ENCODE measurements at regions not wholly inside any gene's neighbourhood (a gene's known extent, or its start where the extent isn't known, plus 50 kb on each side); places are given as distances from the start of the nearest gene placed in this dataset.

DNA sequence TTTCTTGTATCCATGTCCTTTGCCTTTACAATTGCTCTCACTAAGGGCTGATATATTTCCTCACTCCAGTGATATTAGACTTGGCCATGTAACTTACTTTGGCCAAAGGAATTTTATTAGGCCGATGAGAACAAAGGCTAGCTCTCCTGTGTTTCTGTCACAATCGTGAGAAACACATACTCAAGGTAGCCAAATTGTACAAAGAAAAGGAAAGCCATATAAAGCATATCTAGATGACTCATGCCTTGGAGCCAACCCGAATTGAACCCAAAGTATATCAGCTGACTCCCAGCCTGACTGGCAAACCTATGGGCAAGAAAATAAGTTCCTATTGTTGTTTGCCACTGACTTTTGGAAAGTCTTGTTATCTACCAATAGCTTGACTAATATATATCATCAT, 371.7 kb upstream of the LRRC7 start:
- Histone ChIP-seq H3K9me3 (no peaks in the 10 kb centered on the region), H3K36me3 (no peaks in the 10 kb centered on the region), H3K4me1 (no peaks in the 10 kb centered on the region), H3K4me3 (no peak overlapping the region), H3K27ac (no peak overlapping the region), H3K27me3 (no peaks in the 10 kb centered on the region)
- DNase-seq: no peak
- intact Hi-C loops (cut with DNase I; ENCODE audit: low total_unique reads): no loop called here
- ATAC-seq: no peak
- TF ChIP-seq, protein P1, sequence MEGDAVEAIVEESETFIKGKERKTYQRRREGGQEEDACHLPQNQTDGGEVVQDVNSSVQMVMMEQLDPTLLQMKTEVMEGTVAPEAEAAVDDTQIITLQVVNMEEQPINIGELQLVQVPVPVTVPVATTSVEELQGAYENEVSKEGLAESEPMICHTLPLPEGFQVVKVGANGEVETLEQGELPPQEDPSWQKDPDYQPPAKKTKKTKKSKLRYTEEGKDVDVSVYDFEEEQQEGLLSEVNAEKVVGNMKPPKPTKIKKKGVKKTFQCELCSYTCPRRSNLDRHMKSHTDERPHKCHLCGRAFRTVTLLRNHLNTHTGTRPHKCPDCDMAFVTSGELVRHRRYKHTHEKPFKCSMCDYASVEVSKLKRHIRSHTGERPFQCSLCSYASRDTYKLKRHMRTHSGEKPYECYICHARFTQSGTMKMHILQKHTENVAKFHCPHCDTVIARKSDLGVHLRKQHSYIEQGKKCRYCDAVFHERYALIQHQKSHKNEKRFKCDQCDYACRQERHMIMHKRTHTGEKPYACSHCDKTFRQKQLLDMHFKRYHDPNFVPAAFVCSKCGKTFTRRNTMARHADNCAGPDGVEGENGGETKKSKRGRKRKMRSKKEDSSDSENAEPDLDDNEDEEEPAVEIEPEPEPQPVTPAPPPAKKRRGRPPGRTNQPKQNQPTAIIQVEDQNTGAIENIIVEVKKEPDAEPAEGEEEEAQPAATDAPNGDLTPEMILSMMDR (IDR thresholded peaks at IDR 0.05 in 4 of 5, conservative IDR thresholded peaks at IDR 0.05 in 1 of 5): no peak
- no peak for TF ChIP-seq POLR2A (IDR thresholded peaks at IDR 0.05)
- in situ Hi-C loops (cut with MboI; ENCODE audit: low sequenced_read_pairs in 4 of 4): no loop called here

- H3K27ac ChIP-seq: no peak overlapping the region
- DNase-seq: no peak
- H3K36me3 ChIP-seq: no peaks in the 10 kb centered on the region
- intact Hi-C loops (cut with DNase I; ENCODE audit: low total_unique reads) (no loop called here), in situ Hi-C loops (cut with MboI; ENCODE audit: low sequenced_read_pairs in 4 of 4) (no loop called here)
- no peak for ATAC-seq
- H3K4me1 ChIP-seq: no peaks in the 10 kb centered on the region
- TF ChIP-seq, protein P1 (IDR thresholded peaks at IDR 0.05 in 4 of 5, conservative IDR thresholded peaks at IDR 0.05 in 1 of 5): no peak
- TF ChIP-seq POLR2A (IDR thresholded peaks at IDR 0.05): no peak
- no peaks in the 10 kb centered on the region for H3K9me3 ChIP-seq
- no peak overlapping the region for H3K4me3 ChIP-seq
- H3K27me3 ChIP-seq: no peaks in the 10 kb centered on the region
These were observed 369.9 kb upstream of the LRRC7 start for GRCh38 chr1:69197816-69198215.

GRCh38 chr1:69201716-69202115, 366.0 kb upstream of the LRRC7 start:
- TF ChIP-seq, protein P1 (IDR thresholded peaks at IDR 0.05 in 4 of 5, conservative IDR thresholded peaks at IDR 0.05 in 1 of 5): no peak
- no peak for TF ChIP-seq POLR2A (IDR thresholded peaks at IDR 0.05)
- Histone ChIP-seq H3K4me3 (no peak overlapping the region), H3K9me3 (peaks cover 0 to 7% (median 0%) of the 10 kb centered on the region in 3 donors), H3K27me3 (no peaks in the 10 kb centered on the region), H3K27ac (no peak overlapping the region), H3K36me3 (no peaks in the 10 kb centered on the region), H3K4me1 (no peaks in the 10 kb centered on the region)
- no peak for ATAC-seq
- DNase-seq: no peak
- intact Hi-C loops (cut with DNase I; ENCODE audit: low total_unique reads): no loop called here
- in situ Hi-C loops (cut with MboI; ENCODE audit: low sequenced_read_pairs in 4 of 4): no loop called here

DNA sequence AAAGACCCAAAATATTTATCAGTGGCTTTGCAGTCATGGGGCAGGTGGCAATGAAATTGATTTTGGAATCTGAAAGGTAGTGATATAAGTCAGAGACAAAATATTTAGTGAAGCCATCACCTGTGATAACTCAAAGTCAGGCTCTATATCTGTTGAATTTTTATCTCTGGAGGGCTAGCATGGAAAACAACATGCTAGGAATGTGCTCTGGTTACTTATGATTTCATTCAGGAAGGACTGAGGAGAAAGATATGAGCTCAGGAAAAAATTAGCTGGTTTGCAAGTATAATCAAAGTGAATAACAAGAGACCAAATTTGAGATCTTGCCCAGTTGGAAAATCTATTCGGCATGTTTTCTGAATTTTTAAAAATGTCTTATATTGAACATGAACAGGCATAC, 364.6 kb upstream of the LRRC7 start:
- no peak overlapping the region for H3K27ac ChIP-seq
- ATAC-seq: no peak
- H3K27me3 ChIP-seq: no peaks in the 10 kb centered on the region
- no peaks in the 10 kb centered on the region for H3K4me1 ChIP-seq
- H3K4me3 ChIP-seq: no peak overlapping the region
- DNase-seq: no peak
- H3K9me3 ChIP-seq: peaks cover 0 to 7% (median 0%) of the 10 kb centered on the region in 3 donors
- TF ChIP-seq POLR2A (IDR thresholded peaks at IDR 0.05): no peak
- TF ChIP-seq, protein P1 (IDR thresholded peaks at IDR 0.05 in 4 of 5, conservative IDR thresholded peaks at IDR 0.05 in 1 of 5): no peak
- no peaks in the 10 kb centered on the region for H3K36me3 ChIP-seq
- intact Hi-C loops (cut with DNase I; ENCODE audit: low total_unique reads): no loop called here
- in situ Hi-C loops (cut with MboI; ENCODE audit: low sequenced_read_pairs in 4 of 4): no loop called here

DNA sequence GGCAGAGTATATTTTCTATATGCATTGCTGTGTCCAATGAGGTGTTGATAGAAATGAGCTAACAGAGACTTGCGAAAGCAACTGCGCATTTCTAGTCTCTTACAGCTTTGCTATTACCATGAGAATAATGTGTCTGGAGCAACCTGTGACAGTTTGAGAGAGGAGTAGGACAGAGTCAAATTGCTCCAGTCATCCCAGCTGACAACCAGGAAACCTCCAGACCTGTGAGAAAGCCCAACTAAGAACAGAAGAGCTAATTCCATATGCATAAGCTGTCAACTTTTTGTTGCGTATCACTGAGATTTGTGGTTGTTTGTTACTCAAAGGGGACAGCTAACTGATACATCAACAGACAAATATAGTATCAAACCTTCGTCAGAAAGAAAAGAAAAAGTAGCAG, 354.1 kb upstream of the LRRC7 start:
- Histone ChIP-seq H3K27ac (no peak overlapping the region), H3K9me3 (no peaks in the 10 kb centered on the region), H3K27me3 (no peaks in the 10 kb centered on the region), H3K36me3 (no peaks in the 10 kb centered on the region), H3K4me1 (no peaks in the 10 kb centered on the region), H3K4me3 (no peak overlapping the region)
- intact Hi-C loops (cut with DNase I; ENCODE audit: low total_unique reads) (no loop called here), in situ Hi-C loops (cut with MboI; ENCODE audit: low sequenced_read_pairs in 4 of 4) (loop anchor here in 1 of 4 donors (10.0 kb wide), 1 partner anchor 59 kb away; no protein-coding TSS in a partner anchor)
- no peak for ATAC-seq
- TF ChIP-seq, protein P1 (IDR thresholded peaks at IDR 0.05 in 4 of 5, conservative IDR thresholded peaks at IDR 0.05 in 1 of 5): no peak
- TF ChIP-seq POLR2A (IDR thresholded peaks at IDR 0.05): no peak
- DNase-seq: no peak

Data from gastrocnemius medialis (tissue), 4 donors.